ENCODE measurements at regions not wholly inside any gene's neighbourhood (a gene's known extent, or its start where the extent isn't known, plus 50 kb on each side); places are given as distances from the start of the nearest gene placed in this dataset.

- Mint-ChIP-seq H3K4me1 (ENCODE audit: unreplicated experiment) (peaks cover 4% of the 10 kb centered on the region), H3K4me3 (ENCODE audit: unreplicated experiment) (no peak overlapping the region), H3K27ac (ENCODE audit: unreplicated experiment) (peak overlapping the region; percentile 32), H3K9me3 (ENCODE audit: unreplicated experiment) (no peaks in the 10 kb centered on the region), H3K36me3 (ENCODE audit: low read depth, unreplicated experiment) (no peaks in the 10 kb centered on the region), H3K27me3 (ENCODE audit: unreplicated experiment) (peaks cover 3% of the 10 kb centered on the region)
- no peak for DNase-seq (ENCODE audit: low spot score)
- TF ChIP-seq, protein P1, sequence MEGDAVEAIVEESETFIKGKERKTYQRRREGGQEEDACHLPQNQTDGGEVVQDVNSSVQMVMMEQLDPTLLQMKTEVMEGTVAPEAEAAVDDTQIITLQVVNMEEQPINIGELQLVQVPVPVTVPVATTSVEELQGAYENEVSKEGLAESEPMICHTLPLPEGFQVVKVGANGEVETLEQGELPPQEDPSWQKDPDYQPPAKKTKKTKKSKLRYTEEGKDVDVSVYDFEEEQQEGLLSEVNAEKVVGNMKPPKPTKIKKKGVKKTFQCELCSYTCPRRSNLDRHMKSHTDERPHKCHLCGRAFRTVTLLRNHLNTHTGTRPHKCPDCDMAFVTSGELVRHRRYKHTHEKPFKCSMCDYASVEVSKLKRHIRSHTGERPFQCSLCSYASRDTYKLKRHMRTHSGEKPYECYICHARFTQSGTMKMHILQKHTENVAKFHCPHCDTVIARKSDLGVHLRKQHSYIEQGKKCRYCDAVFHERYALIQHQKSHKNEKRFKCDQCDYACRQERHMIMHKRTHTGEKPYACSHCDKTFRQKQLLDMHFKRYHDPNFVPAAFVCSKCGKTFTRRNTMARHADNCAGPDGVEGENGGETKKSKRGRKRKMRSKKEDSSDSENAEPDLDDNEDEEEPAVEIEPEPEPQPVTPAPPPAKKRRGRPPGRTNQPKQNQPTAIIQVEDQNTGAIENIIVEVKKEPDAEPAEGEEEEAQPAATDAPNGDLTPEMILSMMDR (IDR thresholded peaks at IDR 0.05; ENCODE audit: unreplicated experiment), result no peak
Measured at GRCh38 chr18:21991081-21991534, 178.3 kb upstream of the GATA6 start.

GRCh38 chr18:21991886-21992285, 177.5 kb upstream of the GATA6 start:
- H3K36me3 Mint-ChIP-seq (ENCODE audit: low read depth, unreplicated experiment), result no peaks in the 10 kb centered on the region
- H3K27me3 Mint-ChIP-seq (ENCODE audit: unreplicated experiment), result peaks cover 3% of the 10 kb centered on the region
- H3K4me1 Mint-ChIP-seq (ENCODE audit: unreplicated experiment), result peaks cover 4% of the 10 kb centered on the region
- no peak overlapping the region for H3K4me3 Mint-ChIP-seq (ENCODE audit: unreplicated experiment)
- no peak overlapping the region for H3K27ac Mint-ChIP-seq (ENCODE audit: unreplicated experiment)
- TF ChIP-seq, protein P1 (IDR thresholded peaks at IDR 0.05; ENCODE audit: unreplicated experiment), result no peak
- H3K9me3 Mint-ChIP-seq (ENCODE audit: unreplicated experiment), result no peaks in the 10 kb centered on the region
- no peak for DNase-seq (ENCODE audit: low spot score)

GRCh38 chr18:21996351-21996826, 173.0 kb upstream of the GATA6 start:
- Mint-ChIP-seq H3K27me3 (ENCODE audit: unreplicated experiment) (peaks cover 1% of the 10 kb centered on the region), H3K4me3 (ENCODE audit: unreplicated experiment) (no peak overlapping the region), H3K27ac (ENCODE audit: unreplicated experiment) (no peak overlapping the region), H3K9me3 (ENCODE audit: unreplicated experiment) (no peaks in the 10 kb centered on the region), H3K4me1 (ENCODE audit: unreplicated experiment) (peaks cover 3% of the 10 kb centered on the region), H3K36me3 (ENCODE audit: low read depth, unreplicated experiment) (no peaks in the 10 kb centered on the region)
- DNase-seq (ENCODE audit: low spot score), result no peak
- TF ChIP-seq, protein P1 (IDR thresholded peaks at IDR 0.05; ENCODE audit: unreplicated experiment), result no peak

- peaks cover 2% of the 10 kb centered on the region for H3K4me1 Mint-ChIP-seq (ENCODE audit: unreplicated experiment)
Measured at GRCh38 chr18:21997207-21998143, 171.9 kb upstream of the GATA6 start.

More at GRCh38 chr18:21997207-21998143, 171.9 kb upstream of the GATA6 start:
- H3K27ac Mint-ChIP-seq (ENCODE audit: unreplicated experiment), result no peak overlapping the region
- peak; percentile 20 for DNase-seq (ENCODE audit: low spot score)
- no peaks in the 10 kb centered on the region for H3K9me3 Mint-ChIP-seq (ENCODE audit: unreplicated experiment)
- no peak overlapping the region for H3K4me3 Mint-ChIP-seq (ENCODE audit: unreplicated experiment)
- peaks cover 5% of the 10 kb centered on the region for H3K27me3 Mint-ChIP-seq (ENCODE audit: unreplicated experiment)
- H3K36me3 Mint-ChIP-seq (ENCODE audit: low read depth, unreplicated experiment), result no peaks in the 10 kb centered on the region
- TF ChIP-seq, protein P1 (IDR thresholded peaks at IDR 0.05; ENCODE audit: unreplicated experiment), result peak; percentile 94
